ENCODE measurements at regions not wholly inside any gene's neighbourhood (a gene's known extent, or its start where the extent isn't known, plus 50 kb on each side); places are given as distances from the start of the nearest gene placed in this dataset.

GRCh38 chr1:81446000-81446669, 354.6 kb upstream of the ADGRL2 start:
- TF ChIP-seq CTCF (IDR thresholded peaks at IDR 0.05) (no peak), POLR2A (IDR thresholded peaks at IDR 0.05; ENCODE audit: low read depth) (no peak), POLR2AphosphoS5 (IDR thresholded peaks at IDR 0.05) (no peak)
